Fibroblast of the aortic adventitia (primary cell): ENCODE measurements at regions not wholly inside any gene's neighbourhood (a gene's known extent, or its start where the extent isn't known, plus 50 kb on each side); places are given as distances from the start of the nearest gene placed in this dataset.
A peak's percentile ranks its signal among the peaks of the same experiment; 100 is the strongest.

Experiments used
- DNase-seq: peaks from one replicate; pipeline ENCODE4 v3.0.0-alpha.2; 2010; ENCODE audit warnings: low read depth
- H3K4me3 ChIP-seq: 2 replicates; pipeline ENCODE4 v1.5.1; 2011; ENCODE audit warnings: low read depth, mild to moderate bottlenecking, control low read depth, low read length, moderate library complexity
- TF ChIP-seq, protein P1 (sequence below): IDR thresholded peaks from 2 replicates; pipeline ENCODE4 v1.5.1; 2011; ENCODE audit warnings: mild to moderate bottlenecking, low read length, control low read depth, inconsistent platforms; ENCODE audit not compliant: insufficient read depth

DNA sequence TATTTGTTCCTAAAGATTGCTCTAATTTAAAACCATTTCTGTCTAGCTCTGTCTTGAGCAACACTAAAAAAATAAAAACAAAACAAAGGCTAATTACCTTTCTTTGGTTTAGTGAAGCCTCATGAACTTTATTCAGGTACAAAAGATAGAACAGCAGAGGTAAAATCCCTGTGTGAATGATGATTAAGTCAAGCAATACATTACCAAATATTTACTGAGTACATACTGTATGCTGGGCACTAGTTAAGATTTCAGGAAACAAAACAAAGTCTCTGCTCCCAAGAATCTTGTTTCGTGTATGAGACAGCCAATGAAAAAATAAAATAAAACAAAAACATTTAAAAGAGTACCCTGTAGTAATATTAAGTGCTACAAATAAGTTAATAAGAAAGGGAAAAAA, 257.5 kb downstream of the RND3 start:
- TF ChIP-seq, protein P1, sequence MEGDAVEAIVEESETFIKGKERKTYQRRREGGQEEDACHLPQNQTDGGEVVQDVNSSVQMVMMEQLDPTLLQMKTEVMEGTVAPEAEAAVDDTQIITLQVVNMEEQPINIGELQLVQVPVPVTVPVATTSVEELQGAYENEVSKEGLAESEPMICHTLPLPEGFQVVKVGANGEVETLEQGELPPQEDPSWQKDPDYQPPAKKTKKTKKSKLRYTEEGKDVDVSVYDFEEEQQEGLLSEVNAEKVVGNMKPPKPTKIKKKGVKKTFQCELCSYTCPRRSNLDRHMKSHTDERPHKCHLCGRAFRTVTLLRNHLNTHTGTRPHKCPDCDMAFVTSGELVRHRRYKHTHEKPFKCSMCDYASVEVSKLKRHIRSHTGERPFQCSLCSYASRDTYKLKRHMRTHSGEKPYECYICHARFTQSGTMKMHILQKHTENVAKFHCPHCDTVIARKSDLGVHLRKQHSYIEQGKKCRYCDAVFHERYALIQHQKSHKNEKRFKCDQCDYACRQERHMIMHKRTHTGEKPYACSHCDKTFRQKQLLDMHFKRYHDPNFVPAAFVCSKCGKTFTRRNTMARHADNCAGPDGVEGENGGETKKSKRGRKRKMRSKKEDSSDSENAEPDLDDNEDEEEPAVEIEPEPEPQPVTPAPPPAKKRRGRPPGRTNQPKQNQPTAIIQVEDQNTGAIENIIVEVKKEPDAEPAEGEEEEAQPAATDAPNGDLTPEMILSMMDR, result no peak
- no peak for DNase-seq
- H3K4me3 ChIP-seq, result no peak overlapping the region

DNA sequence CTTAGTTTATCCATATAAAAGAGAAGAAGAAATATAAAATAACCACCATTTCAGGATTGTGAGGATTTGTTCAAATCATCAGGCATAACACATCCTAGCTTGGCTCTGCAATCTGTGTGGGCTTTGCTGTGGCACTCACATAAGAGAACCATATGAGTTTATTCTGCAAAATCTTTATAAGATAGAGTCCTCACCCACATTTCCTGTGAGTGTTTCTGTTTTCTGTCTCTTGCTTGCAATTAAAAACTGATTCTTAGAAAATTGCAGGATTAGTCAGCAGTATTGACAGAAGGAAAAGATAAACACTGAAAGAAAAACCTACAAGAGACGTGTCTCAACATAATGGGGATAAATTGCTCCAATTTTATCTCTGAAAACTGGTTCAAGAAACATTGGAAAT, 258.5 kb downstream of the RND3 start:
- no peak overlapping the region for H3K4me3 ChIP-seq
- DNase-seq, result peak; percentile 4
- TF ChIP-seq, protein P1, result no peak

DNA sequence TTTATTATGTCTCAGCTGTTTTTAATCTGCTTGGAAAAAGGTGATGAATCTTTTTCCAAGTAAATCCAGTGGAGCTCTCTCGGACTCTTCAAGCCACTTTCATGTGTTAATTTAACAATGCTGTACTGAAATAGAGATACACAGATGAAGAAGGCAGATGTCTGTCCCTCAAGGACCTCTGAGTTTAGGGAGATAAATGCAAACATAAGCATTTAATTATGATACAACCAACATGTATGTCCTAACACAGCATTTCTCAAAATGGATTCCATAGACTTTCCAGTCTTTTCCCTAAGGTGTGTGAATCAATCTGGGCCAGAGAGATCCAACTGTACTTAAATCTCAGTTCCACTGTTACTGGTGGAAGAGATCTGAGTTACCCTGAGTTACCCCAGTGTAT, 262.4 kb downstream of the RND3 start:
- no peak overlapping the region for H3K4me3 ChIP-seq
- TF ChIP-seq, protein P1, result no peak
- DNase-seq, result no peak

DNA sequence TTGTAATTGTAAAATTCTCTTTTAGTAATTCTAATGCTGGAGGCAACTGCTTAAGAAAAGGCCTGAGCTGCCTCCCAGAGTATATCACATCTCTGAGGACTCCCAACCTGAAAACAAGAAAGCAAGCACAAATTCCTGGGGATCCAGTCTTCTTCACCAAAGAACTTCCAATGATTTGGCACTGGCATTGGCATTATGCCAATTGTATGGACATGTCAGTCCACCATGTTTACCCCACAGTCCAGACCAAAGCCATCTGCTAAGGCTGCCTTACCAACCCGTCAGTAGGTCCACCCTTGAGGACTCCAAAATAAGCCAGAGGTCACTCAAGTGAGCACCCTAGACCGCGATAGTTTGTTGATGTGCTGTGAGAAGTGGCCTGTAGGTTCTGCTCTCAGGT, 263.1 kb downstream of the RND3 start:
- H3K4me3 ChIP-seq, result no peak overlapping the region
- TF ChIP-seq, protein P1, result no peak
- DNase-seq, result no peak

DNA sequence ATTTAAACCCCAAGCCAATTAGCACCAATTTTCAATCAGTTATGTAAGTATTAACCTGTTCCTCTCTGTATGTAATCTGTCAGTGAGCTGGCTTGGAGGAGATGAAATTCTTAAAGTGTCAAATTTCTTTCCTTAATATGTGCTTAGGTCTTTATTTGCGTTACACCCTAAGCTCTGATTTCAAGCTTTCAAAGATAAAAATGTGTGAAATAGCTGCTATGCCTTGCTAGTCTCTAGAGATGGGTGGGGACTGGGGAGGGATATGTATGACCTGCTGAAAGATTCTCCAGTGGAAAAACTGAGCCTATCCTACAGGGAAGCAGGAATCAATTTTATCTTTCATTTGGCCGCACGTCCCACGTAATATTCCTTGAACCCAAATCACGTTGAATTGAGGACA, 264.5 kb downstream of the RND3 start:
- TF ChIP-seq, protein P1, result no peak
- H3K4me3 ChIP-seq, result no peak overlapping the region
- no peak for DNase-seq

DNA sequence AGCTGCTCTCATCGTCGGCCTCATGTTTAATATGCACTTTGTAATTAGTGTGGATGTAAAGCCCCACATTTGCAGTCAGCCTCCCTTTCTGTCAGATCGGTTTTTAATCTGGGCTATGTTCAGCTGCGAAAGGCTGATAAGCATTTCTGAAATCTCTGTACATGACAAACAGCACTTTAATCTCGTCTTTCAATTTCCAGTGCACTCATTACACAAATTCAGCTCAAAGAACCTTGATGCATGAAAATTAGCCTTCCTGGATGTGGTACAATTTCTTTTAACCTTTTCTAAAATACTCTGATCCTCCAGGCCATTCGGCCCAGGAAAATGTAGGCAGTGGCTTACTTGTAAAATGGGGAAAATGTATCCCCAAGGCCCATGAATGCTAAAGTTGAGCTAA, 265.1 kb downstream of the RND3 start:
- TF ChIP-seq, protein P1, result no peak
- H3K4me3 ChIP-seq, result no peak overlapping the region
- no peak for DNase-seq

DNA sequence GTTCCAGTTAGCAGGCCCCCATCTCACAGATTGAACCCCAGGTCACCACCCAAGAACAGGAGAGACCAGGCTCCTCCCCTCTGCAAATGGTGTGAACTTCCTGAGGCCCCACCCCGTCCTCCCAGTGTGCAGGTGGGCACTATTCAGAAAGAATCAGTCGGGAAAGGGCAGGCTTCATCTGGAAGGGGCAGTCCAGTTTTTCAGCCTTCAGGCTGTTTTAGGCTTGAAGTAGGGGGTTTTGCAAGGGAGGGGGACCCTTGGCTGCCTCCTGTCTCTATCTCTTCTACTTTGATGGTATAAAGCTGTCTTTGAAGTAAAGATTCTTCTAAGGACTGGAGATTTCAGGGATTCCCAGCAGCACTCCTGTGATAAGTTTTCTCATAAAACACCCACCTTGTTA, 267.6 kb downstream of the RND3 start:
- H3K4me3 ChIP-seq, result no peak overlapping the region
- DNase-seq, result no peak
- TF ChIP-seq, protein P1, result no peak
